H1 (cell line): ENCODE measurements at regions not wholly inside any gene's neighbourhood (a gene's known extent, or its start where the extent isn't known, plus 50 kb on each side); places are given as distances from the start of the nearest gene placed in this dataset.

Experiments
- CTCF ChIA-PET: fragments of 300-600 bp; sonication (Branson Sonifier 250); formaldehyde crosslinking; loops from one replicate; lab custom pipeline; 2021; ENCODE audit not compliant: partially characterized antibody; lab: Charles Lee
- POLR2A ChIA-PET: fragments of 300-600 bp; sonication (Branson Sonifier 250); formaldehyde crosslinking; loops from one replicate; lab custom pipeline; 2021; ENCODE audit warnings: inconsistent platforms; ENCODE audit not compliant: partially characterized antibody; lab: Charles Lee
- DNase-seq, 2 experiments: peaks; one replicate each; pipeline versions ENCODE4 v3.0.0 to v3.0.0-alpha.2; 2010 to 2022; ENCODE audit warnings: low spot score in 2 of 2, low read depth in 1 of 2, mixed read lengths in 1 of 2
- FAIRE-seq: peaks from 2 replicates; lab custom pipeline; 2011; peaks lifted over from hg19 to GRCh38; lab: Jason Lieb, UNC
- H2AFZ ChIP-seq: 2 replicates; pipeline ENCODE4 v1.8.1; 2012; ENCODE audit warnings: low read length, inconsistent platforms
- H2AK5ac ChIP-seq: 2 replicates; pipeline ENCODE4 v1.6.1; 2013; ENCODE audit warnings: low read depth, low read length
- H2BK120ac ChIP-seq: replicated peaks from 2 replicates; pipeline ENCODE3; 2013; ENCODE audit warnings: low read depth, low read length, inconsistent platforms
- H2BK12ac ChIP-seq: 2 replicates; pipeline ENCODE4 v1.6.1; 2013; ENCODE audit warnings: low read depth, low read length
- H2BK15ac ChIP-seq: 2 replicates; pipeline ENCODE4 v1.6.1; 2013; ENCODE audit warnings: low read length
- H2BK20ac ChIP-seq: 2 replicates; pipeline ENCODE4 v1.6.1; 2013; ENCODE audit warnings: low read length
- H2BK5ac ChIP-seq: 2 replicates; pipeline ENCODE4 v1.6.1; 2013; ENCODE audit warnings: low read depth, low read length
- H3K14ac ChIP-seq: 2 replicates; pipeline ENCODE4 v1.6.1; 2013; ENCODE audit warnings: inconsistent platforms; ENCODE audit not compliant: insufficient read length
- H3K18ac ChIP-seq: 2 replicates; pipeline ENCODE4 v1.6.1; 2013; ENCODE audit warnings: low read length; ENCODE audit errors: extremely low read depth
- H3K23ac ChIP-seq: 2 replicates; pipeline ENCODE4 v1.6.1; 2013; ENCODE audit warnings: inconsistent platforms; ENCODE audit not compliant: insufficient read length
- H3K23me2 ChIP-seq: 2 replicates; pipeline ENCODE4 v1.6.1; 2013; ENCODE audit warnings: low read depth, low read length
- H3K27ac ChIP-seq: 2 replicates; pipeline ENCODE4 v1.6.1; 2011; ENCODE audit warnings: low read depth, low read length, inconsistent platforms
- H3K27me3 ChIP-seq, 4 experiments: replicated peaks in 1 of 4; 1 replicate in 1 of 4; 2 replicates in 3 of 4; pipeline versions ENCODE4 v1.6.1 to v1.8.1; 2011 to 2013; ENCODE audit warnings: low read length in 3 of 4, mild to moderate bottlenecking in 3 of 4, inconsistent platforms in 2 of 4, mixed read lengths in 2 of 4, moderate library complexity in 1 of 4; ENCODE audit not compliant: control insufficient read depth in 3 of 4, insufficient read depth in 3 of 4; ENCODE audit errors: extremely low read depth in 1 of 4
- H3K36me3 ChIP-seq, 4 experiments: 2 replicates each; pipeline versions ENCODE4 v1.6.1 to v1.8.1; 2011 to 2013; ENCODE audit warnings: mild to moderate bottlenecking in 4 of 4, low read length in 3 of 4, moderate library complexity in 2 of 4, control low read depth in 1 of 4, inconsistent platforms in 1 of 4; ENCODE audit not compliant: insufficient read depth in 4 of 4, control insufficient read depth in 2 of 4
- H3K4ac ChIP-seq: replicated peaks from 2 replicates; pipeline ENCODE3; 2013; ENCODE audit warnings: low read length, low read depth, mixed read lengths, inconsistent platforms; ENCODE audit not compliant: insufficient read length
- H3K4me1 ChIP-seq, 4 experiments: replicated peaks in 1 of 4; 1 replicate in 1 of 4; 2 replicates in 3 of 4; pipeline versions ENCODE4 v1.6.1 to v1.8.1; 2011 to 2013; ENCODE audit warnings: low read length in 3 of 4, inconsistent platforms in 2 of 4, mixed read lengths in 1 of 4; ENCODE audit not compliant: insufficient read depth in 4 of 4, control insufficient read depth in 3 of 4
- H3K4me2 ChIP-seq, 2 experiments: 2 replicates each; pipeline versions ENCODE4 v1.6.1 to v1.8.1; 2011 to 2013; ENCODE audit warnings: low read depth in 2 of 2, low read length in 2 of 2, control low read depth in 1 of 2, inconsistent platforms in 1 of 2, mild to moderate bottlenecking in 1 of 2; ENCODE audit not compliant: insufficient read depth in 1 of 2
- H3K4me3 ChIP-seq, 4 experiments: fragments of 200-600, 300-600 bp in 1 of 4; sonication (generic), shearing (Covaris generic), sonication (Bioruptor Twin) in 1 of 4; 2 replicates each; pipeline versions ENCODE4 v1.5.1 to v1.8.1; 2011 to 2016; ENCODE audit warnings: low read length in 4 of 4, low read depth in 3 of 4, control low read depth in 2 of 4, inconsistent platforms in 2 of 4, mild to moderate bottlenecking in 2 of 4, mixed read lengths in 1 of 4, moderate library complexity in 1 of 4; ENCODE audit not compliant: insufficient read depth in 2 of 4; ENCODE audit errors: extremely low read depth in 1 of 4
- H3K56ac ChIP-seq: replicated peaks from 2 replicates; pipeline ENCODE3; 2013; ENCODE audit warnings: low read depth, mild to moderate bottlenecking, mixed read lengths, low read length, inconsistent platforms; ENCODE audit not compliant: insufficient read length
- H3K79me1 ChIP-seq: 2 replicates; pipeline ENCODE4 v1.6.1; 2013; ENCODE audit warnings: low read depth, low read length, control low read depth
- H3K79me2 ChIP-seq, 2 experiments: 2 replicates each; pipeline versions ENCODE4 v1.6.1 to v1.8.1; 2012 to 2013; ENCODE audit warnings: low read length in 2 of 2, mild to moderate bottlenecking in 2 of 2, inconsistent platforms in 1 of 2; ENCODE audit not compliant: insufficient read depth in 2 of 2, control insufficient read depth in 1 of 2
- H3K9ac ChIP-seq, 4 experiments: replicated peaks in 1 of 4; 1 replicate in 1 of 4; 2 replicates in 3 of 4; pipeline versions ENCODE4 v1.6.1 to v1.8.1; 2011 to 2013; ENCODE audit warnings: low read depth in 3 of 4, low read length in 3 of 4, control low read depth in 2 of 4, mild to moderate bottlenecking in 2 of 4, moderate library complexity in 2 of 4, inconsistent platforms in 1 of 4; ENCODE audit errors: extremely low read depth in 1 of 4
- H3K9me3 ChIP-seq, 2 experiments: 2 replicates each; pipeline versions ENCODE4 v1.6.1 to v1.8.1; 2012 to 2013; ENCODE audit warnings: mild to moderate bottlenecking in 2 of 2, moderate library complexity in 2 of 2, control low read depth in 1 of 2, inconsistent platforms in 1 of 2, low read depth in 1 of 2, low read length in 1 of 2, mixed read lengths in 1 of 2; ENCODE audit not compliant: insufficient read depth in 2 of 2
- H4K20me1 ChIP-seq, 2 experiments: replicated peaks in 1 of 2; 2 replicates each; pipeline versions ENCODE3 to v1.8.1; 2011 to 2013; ENCODE audit warnings: inconsistent platforms in 2 of 2, low read length in 2 of 2, mild to moderate bottlenecking in 1 of 2; ENCODE audit not compliant: insufficient read depth in 2 of 2, control insufficient read depth in 1 of 2
- H4K5ac ChIP-seq: 2 replicates; pipeline ENCODE4 v1.6.1; 2013; ENCODE audit warnings: low read length, low read depth, mixed read lengths, inconsistent platforms; ENCODE audit not compliant: insufficient read length
- H4K8ac ChIP-seq: 2 replicates; pipeline ENCODE4 v1.8.0; 2013; ENCODE audit warnings: mild to moderate bottlenecking, moderate library complexity, low read length, inconsistent platforms; ENCODE audit not compliant: insufficient read depth; ENCODE audit errors: extremely low read depth
- H4K91ac ChIP-seq: replicated peaks from 2 replicates; pipeline ENCODE3; 2013; ENCODE audit warnings: low read length, mixed read lengths, inconsistent platforms; ENCODE audit not compliant: insufficient read length
- CHD2 ChIP-seq: IDR thresholded peaks from 2 replicates; pipeline ENCODE4 v1.6.1; 2012; ENCODE audit warnings: low read length, improper control_type of control experiment
- CTBP2 ChIP-seq: IDR thresholded peaks from 2 replicates; pipeline ENCODE4 v1.7.0; 2011; ENCODE audit warnings: borderline replicate concordance, mild to moderate bottlenecking, moderate library complexity, mixed read lengths, low read length; ENCODE audit not compliant: insufficient read depth, insufficient read length
- EGR1 ChIP-seq: IDR thresholded peaks from 2 replicates; pipeline ENCODE4 v1.6.1; 2011; ENCODE audit warnings: low read depth, low read length, borderline replicate concordance
- EZH2 ChIP-seq: fragments of 200-600 bp; sonication (generic); IDR thresholded peaks from 2 replicates; pipeline ENCODE4 v1.7.1; 2012; ENCODE audit warnings: low read depth, mild to moderate bottlenecking, moderate library complexity, low read length, inconsistent platforms; ENCODE audit not compliant: severe bottlenecking
- GTF2F1 ChIP-seq: IDR thresholded peaks from 2 replicates; pipeline ENCODE4 v1.6.1; 2012; ENCODE audit warnings: low read depth, low read length, improper control_type of control experiment, borderline replicate concordance
- NANOG ChIP-seq: IDR thresholded peaks from 2 replicates; pipeline ENCODE4 v1.6.1; 2011; ENCODE audit warnings: low read length, low read depth, mild to moderate bottlenecking, inconsistent platforms; ENCODE audit not compliant: insufficient read depth, poor library complexity, severe bottlenecking
- POLR2A ChIP-seq, 2 experiments: IDR thresholded peaks; 1 replicate in 1 of 2; 2 replicates in 1 of 2; pipeline ENCODE4 v1.6.1; 2011; ENCODE audit warnings: low read depth in 2 of 2, low read length in 2 of 2, mild to moderate bottlenecking in 2 of 2; ENCODE audit errors: control extremely low read depth in 1 of 2
- RXRA ChIP-seq: IDR thresholded peaks from 2 replicates; pipeline ENCODE4 v1.6.1; 2011; ENCODE audit warnings: low read depth, mild to moderate bottlenecking, low read length, moderate library complexity; ENCODE audit not compliant: insufficient read depth
- YY1 ChIP-seq: IDR thresholded peaks from 2 replicates; pipeline ENCODE4 v1.6.1; 2011; ENCODE audit warnings: low read depth, mild to moderate bottlenecking, low read length
- WGBS, 2 experiments: shearing (Covaris generic) in 1 of 2; methylation state at CpG; one replicate each; pipeline versions ENCODE4 v1.1.6 to v1.1.7; 2013 to 2015; ENCODE audit warnings: low lambda C conversion rate in 2 of 2, mixed read lengths in 2 of 2, inconsistent platforms in 1 of 2, low coverage in 1 of 2, missing lambda C conversion rate in 1 of 2; ENCODE audit not compliant: insufficient replicate concordance in 2 of 2, insufficient coverage in 1 of 2, insufficient read length in 1 of 2; ENCODE audit errors: extremely low coverage in 1 of 2, missing lambda C conversion rate in 1 of 2; 5-methylcytosine and 5-hydroxymethylcytosine counted together
- TF ChIP-seq, protein P1 (sequence below), 3 experiments: IDR thresholded peaks; 1 replicate in 2 of 3; 2 replicates in 1 of 3; pipeline versions ENCODE4 v1.5.1 to v1.6.1; 2011; ENCODE audit warnings: low read length in 3 of 3, mild to moderate bottlenecking in 3 of 3, inconsistent platforms in 2 of 3, low read depth in 1 of 3, moderate library complexity in 1 of 3; ENCODE audit not compliant: insufficient read depth in 1 of 3; ENCODE audit errors: control extremely low read depth in 1 of 3

DNA sequence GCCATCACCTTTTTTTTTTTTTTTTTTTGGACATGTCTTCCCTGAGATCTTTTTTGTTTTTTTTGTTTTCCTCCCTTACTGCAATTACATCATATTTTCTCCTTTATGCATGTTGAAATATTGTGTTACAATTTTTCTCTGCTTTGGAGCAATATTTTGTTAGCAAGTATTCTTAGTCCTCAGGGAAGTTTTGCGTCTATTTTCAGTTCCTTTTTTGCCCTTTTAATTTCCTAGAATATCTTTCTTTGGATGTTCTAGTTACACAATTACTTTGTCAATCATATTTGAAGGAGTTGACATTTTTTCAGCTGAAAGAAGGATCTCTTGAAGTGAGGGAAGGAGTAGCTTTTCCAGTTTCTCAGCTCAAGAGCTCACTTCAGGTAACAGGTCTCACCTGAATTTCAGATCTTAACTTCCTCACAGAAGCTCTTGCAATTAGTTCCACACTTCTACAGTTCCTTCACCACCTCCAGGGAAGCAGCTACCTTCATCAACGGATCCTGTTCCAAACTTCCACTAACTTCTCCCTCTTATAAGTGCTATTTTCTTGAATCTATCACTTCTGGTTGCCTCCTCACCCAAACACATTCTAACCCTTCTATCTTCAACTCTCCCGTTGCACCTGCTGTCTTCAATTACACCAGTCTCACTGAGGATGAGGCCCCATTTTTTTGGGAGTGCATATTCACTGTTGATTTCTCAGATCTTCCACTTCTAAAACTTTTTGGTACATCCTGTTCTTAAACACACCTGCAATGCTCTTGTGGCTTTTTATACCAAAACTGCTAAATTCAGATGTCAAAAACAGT, 57.8 kb upstream of the CPOX start:
- Histone ChIP-seq H3K9ac (no peak overlapping the region), H4K5ac (no peak overlapping the region), H2BK12ac (no peak overlapping the region), H4K8ac (no peak overlapping the region), H2BK120ac (no peak overlapping the region), H2BK15ac (no peak overlapping the region), H2BK20ac (no peak overlapping the region), H3K79me1 (no peaks in the 10 kb centered on the region), H4K20me1 (no peaks in the 10 kb centered on the region), H3K23me2 (no peaks in the 10 kb centered on the region), H3K23ac (no peak overlapping the region), H3K27me3 (no peaks in the 10 kb centered on the region), H3K36me3 (no peaks in the 10 kb centered on the region), H3K27ac (no peak overlapping the region), H2AFZ (no peak overlapping the region), H3K4me3 (no peak overlapping the region), H4K91ac (no peak overlapping the region), H3K9me3 (no peaks in the 10 kb centered on the region), H2AK5ac (no peak overlapping the region), H2BK5ac (no peak overlapping the region), H3K4ac (no peak overlapping the region), H3K14ac (no peak overlapping the region), H3K18ac (no peak overlapping the region), H3K4me1 (no peaks in the 10 kb centered on the region), H3K79me2 (no peaks in the 10 kb centered on the region), H3K4me2 (no peak overlapping the region), H3K56ac (no peak overlapping the region)
- 88% methylated on average over 3 of the region's 3 CpGs; no CpG with 5 or more reads in 1 of the 2 experiments for WGBS, 2 experiments
- FAIRE-seq (no peak), DNase-seq (no peak)
- POLR2A ChIA-PET: no interaction called here
- CTCF ChIA-PET: no interaction called here
- no peak for TF ChIP-seq YY1
- TF ChIP-seq GTF2F1: no peak
- no peak for TF ChIP-seq CHD2
- no peak for TF ChIP-seq RXRA
- TF ChIP-seq, protein P1, sequence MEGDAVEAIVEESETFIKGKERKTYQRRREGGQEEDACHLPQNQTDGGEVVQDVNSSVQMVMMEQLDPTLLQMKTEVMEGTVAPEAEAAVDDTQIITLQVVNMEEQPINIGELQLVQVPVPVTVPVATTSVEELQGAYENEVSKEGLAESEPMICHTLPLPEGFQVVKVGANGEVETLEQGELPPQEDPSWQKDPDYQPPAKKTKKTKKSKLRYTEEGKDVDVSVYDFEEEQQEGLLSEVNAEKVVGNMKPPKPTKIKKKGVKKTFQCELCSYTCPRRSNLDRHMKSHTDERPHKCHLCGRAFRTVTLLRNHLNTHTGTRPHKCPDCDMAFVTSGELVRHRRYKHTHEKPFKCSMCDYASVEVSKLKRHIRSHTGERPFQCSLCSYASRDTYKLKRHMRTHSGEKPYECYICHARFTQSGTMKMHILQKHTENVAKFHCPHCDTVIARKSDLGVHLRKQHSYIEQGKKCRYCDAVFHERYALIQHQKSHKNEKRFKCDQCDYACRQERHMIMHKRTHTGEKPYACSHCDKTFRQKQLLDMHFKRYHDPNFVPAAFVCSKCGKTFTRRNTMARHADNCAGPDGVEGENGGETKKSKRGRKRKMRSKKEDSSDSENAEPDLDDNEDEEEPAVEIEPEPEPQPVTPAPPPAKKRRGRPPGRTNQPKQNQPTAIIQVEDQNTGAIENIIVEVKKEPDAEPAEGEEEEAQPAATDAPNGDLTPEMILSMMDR (IDR thresholded peaks at IDR 0.05; ENCODE audit: control extremely low read depth in 1 of 3, insufficient read depth in 1 of 3, low read depth in 1 of 3, low read length in 3 of 3): no peak
- no peak for TF ChIP-seq EZH2
- TF ChIP-seq POLR2A (IDR thresholded peaks at IDR 0.05; ENCODE audit: control extremely low read depth in 1 of 2, low read depth in 2 of 2, low read length in 2 of 2): no peak
- TF ChIP-seq NANOG: no peak
- no peak for TF ChIP-seq CTBP2
- no peak for TF ChIP-seq EGR1
